ENCODE measurements at regions not wholly inside any gene's neighbourhood (a gene's known extent, or its start where the extent isn't known, plus 50 kb on each side); places are given as distances from the start of the nearest gene placed in this dataset.

DNA sequence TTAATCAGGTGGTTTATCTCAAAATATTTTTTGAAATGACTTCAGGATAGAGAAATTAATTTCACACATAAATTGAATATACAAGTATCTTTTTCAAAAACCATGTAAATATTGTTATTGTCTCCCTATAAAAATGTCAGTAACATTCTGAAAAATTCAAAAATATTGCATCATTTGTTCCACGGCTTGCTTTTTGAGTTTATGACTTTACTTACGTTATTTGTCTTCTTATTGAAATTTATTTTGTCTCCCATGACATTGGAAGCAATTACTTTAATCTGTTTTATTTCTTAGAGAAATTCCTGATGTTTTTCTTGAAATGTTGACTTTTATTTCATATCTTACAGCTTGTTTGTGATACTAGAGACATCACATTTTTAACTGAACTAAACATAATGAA is 56.9 kb upstream of the P2RY1 start:
- H3K36me3 ChIP-seq (ENCODE audit: control insufficient read depth in 2 of 2, extremely low read depth in 1 of 2, insufficient read depth in 2 of 2, low read length in 2 of 2): no peaks in the 10 kb centered on the region

DNA sequence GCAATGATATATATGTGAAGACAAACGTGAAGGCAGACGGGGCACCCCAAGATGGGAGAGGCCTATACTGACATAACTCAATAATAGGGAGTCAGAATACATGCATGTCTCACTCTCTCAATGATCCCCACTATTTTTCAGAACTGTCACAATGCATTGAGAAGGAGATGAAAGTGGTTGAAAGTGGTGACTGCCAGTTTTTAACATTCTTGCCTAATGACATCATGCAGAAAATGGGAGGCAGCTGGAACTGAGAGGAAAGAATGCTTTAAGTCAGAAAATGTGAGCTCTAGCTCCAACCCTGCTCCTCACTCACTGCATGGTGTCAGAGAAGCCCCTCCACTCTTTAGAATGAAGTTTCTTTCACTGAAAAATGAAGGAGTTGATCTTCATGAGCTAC is 55.3 kb upstream of the P2RY1 start:
- Histone ChIP-seq H2AFZ (ENCODE audit: low read depth, low read length) (no peak overlapping the region), H3K27ac (ENCODE audit: insufficient read depth, low read depth, low read length) (no peak overlapping the region), H3K79me2 (ENCODE audit: control insufficient read depth, insufficient read depth, low read length) (no peaks in the 10 kb centered on the region), H3K36me3 (ENCODE audit: control insufficient read depth in 2 of 2, extremely low read depth in 1 of 2, insufficient read depth in 2 of 2, low read length in 2 of 2) (no peaks in the 10 kb centered on the region), H3K27me3 (ENCODE audit: control insufficient read depth in 2 of 2, insufficient read depth in 2 of 2, low read length in 2 of 2) (no peaks in the 10 kb centered on the region), H3K9me3 (replicated peaks; ENCODE audit: control insufficient read depth, insufficient read depth, low read length) (no peaks in the 10 kb centered on the region), H3K9me1 (replicated peaks; ENCODE audit: control insufficient read depth, extremely low read depth, insufficient read depth, low read length) (no peaks in the 10 kb centered on the region), H3K4me1 (ENCODE audit: control insufficient read depth, extremely low read depth, insufficient read depth, low read length) (no peaks in the 10 kb centered on the region), H3K9ac (replicated peaks; ENCODE audit: extremely low read depth, insufficient read depth, low read length) (no peak overlapping the region), H3K4me3 (replicated peaks in 1 of 3; ENCODE audit: insufficient read depth in 1 of 3, low read depth in 1 of 3, low read length in 3 of 3) (no peak overlapping the region), H4K20me1 (replicated peaks; ENCODE audit: control insufficient read depth, extremely low read depth, insufficient read depth, low read length) (no peaks in the 10 kb centered on the region), H3K4me2 (ENCODE audit: insufficient read depth, low read length) (no peak overlapping the region)
- dilution Hi-C loops (cut with MboI; ENCODE audit: extremely low pct_ligation_motif_present, low sequenced_read_pairs) (no loop called here), intact Hi-C loops (cut with micrococcal nuclease) (no loop called here)
- CTCF ChIA-PET: interaction anchor here (0.7 kb wide), 1 partner anchor 18 kb away, joined by 3 read pairs; no protein-coding TSS in a partner anchor
- peak; percentile 21 for TF ChIP-seq JUN (IDR thresholded peaks at IDR 0.05; ENCODE audit: borderline replicate concordance, insufficient read depth, insufficient read length, low read depth)
- TF ChIP-seq GATA2 (IDR thresholded peaks at IDR 0.05; ENCODE audit: insufficient read depth, insufficient read length, low read depth, low read length): no peak
- no peak for TF ChIP-seq FOS (IDR thresholded peaks at IDR 0.05; ENCODE audit: borderline replicate concordance, insufficient read depth, low read length)
- TF ChIP-seq, protein P1, sequence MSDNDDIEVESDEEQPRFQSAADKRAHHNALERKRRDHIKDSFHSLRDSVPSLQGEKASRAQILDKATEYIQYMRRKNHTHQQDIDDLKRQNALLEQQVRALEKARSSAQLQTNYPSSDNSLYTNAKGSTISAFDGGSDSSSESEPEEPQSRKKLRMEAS (IDR thresholded peaks at IDR 0.05; ENCODE audit: insufficient read depth, insufficient read length): no peak
- no peak for DNase-seq (ENCODE audit: low read depth, low spot score)
- BruUV-seq (replicated peaks): no TSS peak
- no peak for FAIRE-seq
- POLR2A ChIA-PET: no interaction called here

More for the DNA sequence above, 56.9 kb upstream of the P2RY1 start:
- H3K4me2 ChIP-seq (ENCODE audit: insufficient read depth, low read length): no peak overlapping the region
- no peaks in the 10 kb centered on the region for H3K9me3 ChIP-seq (replicated peaks; ENCODE audit: control insufficient read depth, insufficient read depth, low read length)
- no peaks in the 10 kb centered on the region for H3K79me2 ChIP-seq (ENCODE audit: control insufficient read depth, insufficient read depth, low read length)
- ChIA-PET CTCF (no interaction called here), POLR2A (no interaction called here)
- DNase-seq (ENCODE audit: low read depth, low spot score) (no peak), FAIRE-seq (no peak)
- no peaks in the 10 kb centered on the region for H3K27me3 ChIP-seq (ENCODE audit: control insufficient read depth in 2 of 2, insufficient read depth in 2 of 2, low read length in 2 of 2)
- intact Hi-C loops (cut with micrococcal nuclease): no loop called here
- no peak overlapping the region for H2AFZ ChIP-seq (ENCODE audit: low read depth, low read length)
- dilution Hi-C loops (cut with MboI; ENCODE audit: extremely low pct_ligation_motif_present, low sequenced_read_pairs): no loop called here
- TF ChIP-seq, protein P1 (IDR thresholded peaks at IDR 0.05; ENCODE audit: insufficient read depth, insufficient read length): no peak
- H3K27ac ChIP-seq (ENCODE audit: insufficient read depth, low read depth, low read length): no peak overlapping the region
- H3K9ac ChIP-seq (replicated peaks; ENCODE audit: extremely low read depth, insufficient read depth, low read length): no peak overlapping the region
- H4K20me1 ChIP-seq (replicated peaks; ENCODE audit: control insufficient read depth, extremely low read depth, insufficient read depth, low read length): no peaks in the 10 kb centered on the region
- H3K4me3 ChIP-seq (replicated peaks in 1 of 3; ENCODE audit: insufficient read depth in 1 of 3, low read depth in 1 of 3, low read length in 3 of 3): no peak overlapping the region
- H3K4me1 ChIP-seq (ENCODE audit: control insufficient read depth, extremely low read depth, insufficient read depth, low read length): no peaks in the 10 kb centered on the region
- H3K9me1 ChIP-seq (replicated peaks; ENCODE audit: control insufficient read depth, extremely low read depth, insufficient read depth, low read length): no peaks in the 10 kb centered on the region
- no TSS peak for BruUV-seq (replicated peaks)

Measured in endothelial cell of umbilical vein (primary cell).